ENCODE measurements at regions not wholly inside any gene's neighbourhood (a gene's known extent, or its start where the extent isn't known, plus 50 kb on each side); places are given as distances from the start of the nearest gene placed in this dataset.
A peak's percentile ranks its signal among the peaks of the same experiment; 100 is the strongest.

DNA sequence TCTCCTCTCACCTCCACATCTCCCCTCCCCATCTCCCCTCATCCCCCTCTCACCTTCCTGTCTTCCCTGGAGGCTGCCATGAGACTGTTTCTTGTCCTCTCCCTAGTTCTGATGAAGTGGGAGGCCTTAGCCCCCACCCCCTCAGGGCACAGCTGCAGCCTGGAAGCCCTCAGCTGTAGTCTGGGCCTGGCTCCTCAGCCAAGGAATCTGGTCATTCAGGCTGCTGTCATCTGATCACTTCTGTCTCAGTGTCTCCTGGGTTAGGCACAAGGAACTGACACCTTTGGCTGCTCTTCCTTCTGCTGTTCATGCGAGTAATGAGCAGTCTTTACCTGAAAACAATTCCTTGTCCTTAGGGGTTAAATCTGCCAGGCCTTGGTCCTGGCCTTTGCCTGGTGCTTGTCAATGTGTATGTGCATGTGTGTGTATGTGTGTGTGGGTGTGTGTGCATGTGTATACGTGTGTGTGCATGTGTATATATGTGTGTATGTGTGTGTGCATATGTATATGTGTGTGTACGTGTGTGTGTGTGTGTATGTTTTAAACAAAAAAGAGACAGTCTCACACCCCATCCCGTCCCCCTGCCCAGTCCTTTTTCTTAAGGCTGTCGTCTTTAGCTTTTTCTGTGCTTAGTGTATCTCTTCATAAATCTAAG is 153.5 kb upstream of the TMEM72 start:
- H3K27me3 Mint-ChIP-seq (ENCODE audit: low read depth in 3 of 3) = peaks cover 2% of the 10 kb centered on the region in 3 donors
- H3K27ac ChIP-seq (ENCODE audit: low read depth in 1 of 2, low read length in 2 of 2) = no peak overlapping the region
- no peaks in the 10 kb centered on the region for H3K36me3 Mint-ChIP-seq
- no peak for DNase-seq
- no peak overlapping the region for H3K4me3 Mint-ChIP-seq
- WGBS (ENCODE audit: insufficient coverage) = 100% methylated on average over 2 of the region's 5 CpGs
- peak overlapping the region in 2 of 7 donors; percentile 7 to 61 for H3K27ac Mint-ChIP-seq
- no peaks in the 10 kb centered on the region for H3K4me1 ChIP-seq (ENCODE audit: control insufficient read depth in 1 of 2, insufficient read depth in 2 of 2, low read length in 2 of 2)
- intact Hi-C loops (cut with micrococcal nuclease) = loop anchor here in 1 of 2 donors (10.0 kb wide), 1 partner anchor 53 kb away; no protein-coding TSS in a partner anchor
- no peak overlapping the region for H3K9ac ChIP-seq (ENCODE audit: insufficient read depth, low read length, poor library complexity, severe bottlenecking)
- no peaks in the 10 kb centered on the region for H3K36me3 ChIP-seq (replicated peaks in 1 of 2; ENCODE audit: control insufficient read depth in 1 of 2, insufficient read depth in 2 of 2, low read length in 2 of 2)
- no peak overlapping the region for H2AFZ ChIP-seq (ENCODE audit: insufficient read depth, low read depth, low read length, poor library complexity, severe bottlenecking)
- H3K9me3 Mint-ChIP-seq = peaks cover 0 to 6% (median 1%) of the 10 kb centered on the region in 7 donors
- no peak for TF ChIP-seq CTCF (IDR thresholded peaks at IDR 0.05)
- H3K4me3 ChIP-seq (replicated peaks in 1 of 3; ENCODE audit: low read depth in 2 of 3, low read length in 3 of 3) = no peak overlapping the region
- H3K9me3 ChIP-seq (replicated peaks in 1 of 2; ENCODE audit: control insufficient read depth in 1 of 2, insufficient read depth in 1 of 2, low read length in 2 of 2) = no peaks in the 10 kb centered on the region
- H3K79me2 ChIP-seq (ENCODE audit: insufficient read depth, low read length) = no peaks in the 10 kb centered on the region
- peaks cover 4% of the 10 kb centered on the region for H3K4me1 Mint-ChIP-seq
- H3K27me3 ChIP-seq (ENCODE audit: control insufficient read depth in 2 of 2, insufficient read depth in 2 of 2, low read length in 2 of 2) = no peaks in the 10 kb centered on the region
- no peak overlapping the region for H3K4me2 ChIP-seq (replicated peaks; ENCODE audit: extremely low read depth, low read length, poor library complexity, severe bottlenecking)
- H4K20me1 ChIP-seq (ENCODE audit: insufficient read depth, low read length) = no peaks in the 10 kb centered on the region

GRCh38 chr10:44759122-44759521 is 152.0 kb upstream of the TMEM72 start:
- Mint-ChIP-seq H3K4me3 (no peak overlapping the region), H3K4me1 (peaks cover 4% of the 10 kb centered on the region), H3K27ac (no peak overlapping the region), H3K36me3 (no peaks in the 10 kb centered on the region), H3K27me3 (ENCODE audit: low read depth in 3 of 3) (peaks cover 2% of the 10 kb centered on the region in 3 donors), H3K9me3 (peaks cover 0 to 6% (median 1%) of the 10 kb centered on the region in 7 donors)
- H3K79me2 ChIP-seq (ENCODE audit: insufficient read depth, low read length) = no peaks in the 10 kb centered on the region
- no peak for DNase-seq
- H3K4me3 ChIP-seq (replicated peaks in 1 of 3; ENCODE audit: low read depth in 2 of 3, low read length in 3 of 3) = no peak overlapping the region
- no peak overlapping the region for H2AFZ ChIP-seq (ENCODE audit: insufficient read depth, low read depth, low read length, poor library complexity, severe bottlenecking)
- WGBS (ENCODE audit: insufficient coverage) = 28% methylated on average over 5 of the region's 5 CpGs
- H3K9ac ChIP-seq (ENCODE audit: insufficient read depth, low read length, poor library complexity, severe bottlenecking) = no peak overlapping the region
- no peaks in the 10 kb centered on the region for H3K36me3 ChIP-seq (replicated peaks in 1 of 2; ENCODE audit: control insufficient read depth in 1 of 2, insufficient read depth in 2 of 2, low read length in 2 of 2)
- H3K4me1 ChIP-seq (ENCODE audit: control insufficient read depth in 1 of 2, insufficient read depth in 2 of 2, low read length in 2 of 2) = no peaks in the 10 kb centered on the region
- TF ChIP-seq CTCF (IDR thresholded peaks at IDR 0.05) = no peak
- no peaks in the 10 kb centered on the region for H3K9me3 ChIP-seq (replicated peaks in 1 of 2; ENCODE audit: control insufficient read depth in 1 of 2, insufficient read depth in 1 of 2, low read length in 2 of 2)
- intact Hi-C loops (cut with micrococcal nuclease) = loop anchor here in 1 of 2 donors (10.0 kb wide), 1 partner anchor 54 kb away; no protein-coding TSS in a partner anchor
- no peak overlapping the region for H3K4me2 ChIP-seq (replicated peaks; ENCODE audit: extremely low read depth, low read length, poor library complexity, severe bottlenecking)
- no peak overlapping the region for H3K27ac ChIP-seq (ENCODE audit: low read depth in 1 of 2, low read length in 2 of 2)
- H3K27me3 ChIP-seq (ENCODE audit: control insufficient read depth in 2 of 2, insufficient read depth in 2 of 2, low read length in 2 of 2) = no peaks in the 10 kb centered on the region
- H4K20me1 ChIP-seq (ENCODE audit: insufficient read depth, low read length) = no peaks in the 10 kb centered on the region

Data from CD14-positive monocyte (primary cell).